ENCODE measurements at regions not wholly inside any gene's neighbourhood (a gene's known extent, or its start where the extent isn't known, plus 50 kb on each side); places are given as distances from the start of the nearest gene placed in this dataset.

DNA sequence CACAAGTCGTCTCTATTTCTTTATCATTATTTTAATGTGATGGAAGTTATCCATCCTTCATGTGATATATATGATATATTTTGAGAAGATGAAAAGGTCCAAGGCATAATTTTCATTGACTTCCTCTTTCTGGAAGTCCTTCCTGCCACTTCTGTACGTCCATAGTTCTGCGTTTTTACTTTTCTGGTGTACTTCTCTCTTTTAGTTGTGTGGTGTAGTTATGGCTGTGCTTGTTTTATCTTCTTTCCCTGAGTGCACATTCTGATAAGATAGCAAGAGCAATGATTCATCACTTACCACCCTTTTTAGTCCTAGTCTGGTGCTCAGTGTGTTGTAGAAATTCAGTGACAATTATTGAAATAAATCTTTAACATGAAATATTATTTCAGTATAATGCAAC, 231.3 kb upstream of the FERD3L start:
- Histone ChIP-seq H3K9ac (ENCODE audit: low read length) (no peak overlapping the region), H3K4me1 (ENCODE audit: control insufficient read depth, insufficient read depth, low read length) (no peaks in the 10 kb centered on the region), H3K9me3 (ENCODE audit: control insufficient read depth, low read length) (no peaks in the 10 kb centered on the region), H3K36me3 (ENCODE audit: control insufficient read depth, insufficient read depth, low read length, severe bottlenecking) (no peaks in the 10 kb centered on the region), H3K4me3 (ENCODE audit: low read length) (no peak overlapping the region), H3K27me3 (replicated peaks; ENCODE audit: control insufficient read depth, insufficient read depth, low read length) (no peaks in the 10 kb centered on the region)
- DNase-seq (ENCODE audit: low read depth): no peak

DNA sequence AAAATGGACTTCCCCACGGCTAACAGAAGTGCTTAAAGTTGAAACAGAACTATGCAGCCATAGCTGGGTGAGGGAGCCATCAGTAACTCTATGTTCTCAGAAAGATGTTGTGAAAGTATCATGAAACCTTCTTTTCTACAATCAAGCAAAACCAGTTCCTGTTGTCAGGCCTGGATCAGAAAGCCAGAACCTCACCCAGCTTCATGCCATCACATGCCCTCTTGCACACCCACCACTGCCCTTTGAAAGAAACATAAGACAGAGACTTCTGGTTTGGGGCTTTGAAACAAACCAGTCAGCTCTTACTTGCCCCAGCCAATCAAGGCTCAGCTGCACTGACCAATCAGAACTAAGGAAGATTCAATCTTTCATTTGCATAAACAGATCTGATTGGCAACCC, 230.8 kb upstream of the FERD3L start:
- DNase-seq (ENCODE audit: low read depth): no peak

DNA sequence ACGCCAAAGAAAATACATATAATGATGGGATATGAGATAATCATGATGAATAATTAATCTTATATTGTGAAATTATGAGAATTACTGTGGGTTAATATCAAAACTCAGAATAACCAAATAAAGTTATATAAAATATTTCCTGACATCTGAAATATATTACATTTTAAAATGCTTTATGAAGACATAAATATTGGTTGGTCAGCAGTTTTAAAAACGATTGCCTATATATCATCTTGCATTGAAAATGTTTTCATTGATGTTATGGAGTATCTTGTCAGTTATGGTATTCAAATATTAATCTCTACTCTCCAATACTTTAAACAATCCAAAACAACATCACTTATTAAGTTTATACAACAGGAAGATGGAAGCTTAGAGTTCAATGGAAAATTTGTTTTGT, 228.1 kb upstream of the FERD3L start:
- Histone ChIP-seq H3K4me3 (ENCODE audit: low read length) (no peak overlapping the region), H3K9me3 (ENCODE audit: control insufficient read depth, low read length) (no peaks in the 10 kb centered on the region), H3K9ac (ENCODE audit: low read length) (no peak overlapping the region), H3K36me3 (ENCODE audit: control insufficient read depth, insufficient read depth, low read length, severe bottlenecking) (no peaks in the 10 kb centered on the region), H3K27me3 (replicated peaks; ENCODE audit: control insufficient read depth, insufficient read depth, low read length) (no peaks in the 10 kb centered on the region), H3K4me1 (ENCODE audit: control insufficient read depth, insufficient read depth, low read length) (no peaks in the 10 kb centered on the region)
- no peak for DNase-seq (ENCODE audit: low read depth)

More for the DNA sequence above, 230.8 kb upstream of the FERD3L start:
- Histone ChIP-seq H3K9ac (ENCODE audit: low read length) (no peak overlapping the region), H3K36me3 (ENCODE audit: control insufficient read depth, insufficient read depth, low read length, severe bottlenecking) (no peaks in the 10 kb centered on the region), H3K27me3 (replicated peaks; ENCODE audit: control insufficient read depth, insufficient read depth, low read length) (no peaks in the 10 kb centered on the region), H3K4me3 (ENCODE audit: low read length) (no peak overlapping the region), H3K9me3 (ENCODE audit: control insufficient read depth, low read length) (no peaks in the 10 kb centered on the region), H3K4me1 (ENCODE audit: control insufficient read depth, insufficient read depth, low read length) (no peaks in the 10 kb centered on the region)

DNA sequence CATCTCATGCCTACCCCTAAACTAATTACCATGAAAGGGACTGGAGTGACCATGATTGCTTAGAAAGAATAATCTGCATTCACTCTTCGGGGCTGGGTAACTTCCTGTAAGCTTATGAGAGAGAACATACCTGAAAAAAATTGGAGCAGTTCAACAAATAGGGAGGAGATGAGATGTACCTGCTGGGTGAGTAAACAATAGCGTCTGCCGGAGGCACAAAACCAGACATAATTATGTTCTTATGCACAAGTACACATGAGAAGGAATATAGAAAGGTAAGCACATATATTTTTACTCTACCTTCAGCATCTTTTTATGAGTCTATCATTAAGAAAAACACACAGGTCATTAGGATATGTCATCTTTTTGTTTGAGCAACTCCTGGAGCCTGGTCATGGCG, 224.6 kb upstream of the FERD3L start:
- H3K9me3 ChIP-seq (ENCODE audit: control insufficient read depth, low read length): no peaks in the 10 kb centered on the region
- no peak overlapping the region for H3K4me3 ChIP-seq (ENCODE audit: low read length)
- no peak overlapping the region for H3K9ac ChIP-seq (ENCODE audit: low read length)
- no peak for DNase-seq (ENCODE audit: low read depth)
- no peaks in the 10 kb centered on the region for H3K4me1 ChIP-seq (ENCODE audit: control insufficient read depth, insufficient read depth, low read length)
- no peaks in the 10 kb centered on the region for H3K36me3 ChIP-seq (ENCODE audit: control insufficient read depth, insufficient read depth, low read length, severe bottlenecking)
- H3K27me3 ChIP-seq (replicated peaks; ENCODE audit: control insufficient read depth, insufficient read depth, low read length): no peaks in the 10 kb centered on the region

DNA sequence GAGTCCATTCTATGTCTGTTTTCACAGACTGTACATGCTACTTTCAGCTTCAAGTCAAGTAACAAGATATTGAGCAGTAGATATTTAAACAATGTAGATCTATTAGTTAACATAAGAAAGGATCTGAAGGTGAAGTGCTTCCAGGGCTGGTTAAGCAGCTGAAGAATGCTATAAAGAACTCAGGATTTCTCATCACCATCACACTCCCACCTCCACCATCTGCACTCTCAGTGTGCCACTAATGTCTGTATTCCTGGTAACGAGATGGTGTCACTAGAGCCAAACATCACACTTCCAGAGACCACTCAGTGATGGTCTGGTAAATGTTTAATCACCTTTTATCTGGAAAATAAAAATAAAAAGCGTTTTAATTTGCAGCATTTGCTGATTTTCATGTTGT, 224.0 kb upstream of the FERD3L start:
- no peaks in the 10 kb centered on the region for H3K27me3 ChIP-seq (replicated peaks; ENCODE audit: control insufficient read depth, insufficient read depth, low read length)
- no peak overlapping the region for H3K4me3 ChIP-seq (ENCODE audit: low read length)
- H3K4me1 ChIP-seq (ENCODE audit: control insufficient read depth, insufficient read depth, low read length): no peaks in the 10 kb centered on the region
- H3K36me3 ChIP-seq (ENCODE audit: control insufficient read depth, insufficient read depth, low read length, severe bottlenecking): no peaks in the 10 kb centered on the region
- no peaks in the 10 kb centered on the region for H3K9me3 ChIP-seq (ENCODE audit: control insufficient read depth, low read length)
- no peak overlapping the region for H3K9ac ChIP-seq (ENCODE audit: low read length)
- no peak for DNase-seq (ENCODE audit: low read depth)

DNA sequence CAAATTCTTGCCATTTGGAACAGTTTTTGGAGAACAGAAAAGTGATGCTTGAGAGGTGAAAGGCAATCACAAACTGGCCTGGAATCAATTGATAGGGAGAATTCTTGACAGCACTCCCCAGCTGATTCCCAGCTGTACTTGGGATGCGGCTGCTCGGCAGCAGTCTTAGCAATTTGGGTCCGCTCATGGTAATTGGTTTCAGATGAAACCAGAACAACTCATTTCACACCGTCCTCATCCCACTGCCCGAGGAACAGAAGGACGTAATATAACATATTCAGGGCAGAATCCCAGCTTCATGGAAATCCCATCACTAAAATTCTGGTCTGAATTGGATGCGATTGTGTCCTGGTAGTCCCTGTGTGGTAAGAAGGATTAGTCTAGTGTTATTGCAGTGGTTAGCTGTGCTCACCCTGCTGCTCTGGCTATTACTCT, 223.3 kb upstream of the FERD3L start:
- Histone ChIP-seq H3K9ac (ENCODE audit: low read length) (no peak overlapping the region), H3K36me3 (ENCODE audit: control insufficient read depth, insufficient read depth, low read length, severe bottlenecking) (no peaks in the 10 kb centered on the region), H3K4me1 (ENCODE audit: control insufficient read depth, insufficient read depth, low read length) (no peaks in the 10 kb centered on the region), H3K27me3 (replicated peaks; ENCODE audit: control insufficient read depth, insufficient read depth, low read length) (no peaks in the 10 kb centered on the region), H3K9me3 (ENCODE audit: control insufficient read depth, low read length) (no peaks in the 10 kb centered on the region), H3K4me3 (ENCODE audit: low read length) (peak overlapping the region; percentile 74)
- DNase-seq (ENCODE audit: low read depth): no peak

DNA sequence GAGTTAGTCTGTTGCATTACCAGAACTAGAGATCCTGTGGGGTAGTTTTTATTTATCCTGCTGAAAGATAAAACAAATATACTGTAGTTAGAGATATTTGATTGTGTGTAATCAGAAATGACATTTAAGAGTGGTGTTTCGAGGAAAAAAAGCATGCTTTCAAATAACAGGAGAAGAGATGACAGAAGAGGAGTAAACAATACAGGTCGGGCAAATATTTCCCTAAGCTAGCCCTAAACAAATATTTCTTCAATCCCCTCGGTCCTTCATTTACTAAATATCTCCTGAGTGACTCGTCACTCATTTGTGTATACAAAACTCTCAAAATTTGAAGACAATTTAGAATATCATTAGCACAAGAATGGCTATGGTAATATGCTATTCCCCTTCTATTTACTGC, 219.7 kb upstream of the FERD3L start:
- H3K9ac ChIP-seq (ENCODE audit: low read length): no peak overlapping the region
- no peaks in the 10 kb centered on the region for H3K4me1 ChIP-seq (ENCODE audit: control insufficient read depth, insufficient read depth, low read length)
- H3K36me3 ChIP-seq (ENCODE audit: control insufficient read depth, insufficient read depth, low read length, severe bottlenecking): no peaks in the 10 kb centered on the region
- H3K4me3 ChIP-seq (ENCODE audit: low read length): no peak overlapping the region
- no peak for DNase-seq (ENCODE audit: low read depth)
- no peaks in the 10 kb centered on the region for H3K9me3 ChIP-seq (ENCODE audit: control insufficient read depth, low read length)
- no peaks in the 10 kb centered on the region for H3K27me3 ChIP-seq (replicated peaks; ENCODE audit: control insufficient read depth, insufficient read depth, low read length)

DNA sequence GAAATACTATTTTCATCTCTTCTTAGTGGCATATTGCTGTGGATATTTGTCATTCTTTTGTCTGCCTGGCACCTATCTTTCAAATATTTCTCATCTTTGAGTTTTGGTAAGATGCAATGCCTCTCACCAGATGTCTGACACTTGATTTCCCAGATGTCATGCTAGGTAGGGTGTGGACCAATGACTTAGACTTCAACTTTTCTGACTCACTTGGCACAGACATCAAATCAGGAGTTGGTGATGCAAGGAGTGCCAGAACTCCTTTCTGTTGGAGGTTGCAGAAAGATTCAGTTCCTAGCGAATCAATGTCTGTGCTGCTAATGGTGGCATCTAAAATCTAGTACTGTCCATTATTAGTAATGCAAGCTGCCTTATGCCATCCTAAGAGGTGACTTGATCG, 216.9 kb upstream of the FERD3L start:
- Histone ChIP-seq H3K9me3 (ENCODE audit: control insufficient read depth, low read length) (no peaks in the 10 kb centered on the region), H3K4me1 (ENCODE audit: control insufficient read depth, insufficient read depth, low read length) (peaks cover 2% of the 10 kb centered on the region), H3K9ac (ENCODE audit: low read length) (no peak overlapping the region), H3K27me3 (replicated peaks; ENCODE audit: control insufficient read depth, insufficient read depth, low read length) (no peaks in the 10 kb centered on the region), H3K36me3 (ENCODE audit: control insufficient read depth, insufficient read depth, low read length, severe bottlenecking) (no peaks in the 10 kb centered on the region), H3K4me3 (ENCODE audit: low read length) (no peak overlapping the region)
- DNase-seq (ENCODE audit: low read depth): peak; percentile 45

DNA sequence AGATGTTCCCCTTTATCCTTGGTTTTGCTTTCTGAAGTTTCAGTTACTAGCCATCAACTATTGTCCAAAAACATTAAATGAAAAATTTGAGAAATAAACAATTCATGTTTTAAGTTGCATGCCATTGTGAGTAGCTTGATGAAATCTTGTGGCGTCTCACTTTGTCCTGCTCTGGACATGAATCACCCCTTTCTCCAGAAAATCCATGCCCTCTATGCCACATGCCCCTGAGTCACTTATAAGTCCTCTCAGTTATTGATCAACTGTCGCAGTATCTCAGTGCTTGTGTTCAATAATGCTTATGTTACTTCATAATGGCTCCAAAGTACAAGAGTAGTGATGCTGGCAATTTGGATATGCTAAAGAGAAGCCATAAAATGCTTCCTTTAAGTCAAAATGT, 208.0 kb upstream of the FERD3L start:
- Histone ChIP-seq H3K36me3 (ENCODE audit: control insufficient read depth, insufficient read depth, low read length, severe bottlenecking) (no peaks in the 10 kb centered on the region), H3K27me3 (replicated peaks; ENCODE audit: control insufficient read depth, insufficient read depth, low read length) (no peaks in the 10 kb centered on the region), H3K9me3 (ENCODE audit: control insufficient read depth, low read length) (no peaks in the 10 kb centered on the region), H3K4me1 (ENCODE audit: control insufficient read depth, insufficient read depth, low read length) (peaks cover 3% of the 10 kb centered on the region), H3K4me3 (ENCODE audit: low read length) (no peak overlapping the region), H3K9ac (ENCODE audit: low read length) (no peak overlapping the region)
- peak; percentile 41 for DNase-seq (ENCODE audit: low read depth)

DNA sequence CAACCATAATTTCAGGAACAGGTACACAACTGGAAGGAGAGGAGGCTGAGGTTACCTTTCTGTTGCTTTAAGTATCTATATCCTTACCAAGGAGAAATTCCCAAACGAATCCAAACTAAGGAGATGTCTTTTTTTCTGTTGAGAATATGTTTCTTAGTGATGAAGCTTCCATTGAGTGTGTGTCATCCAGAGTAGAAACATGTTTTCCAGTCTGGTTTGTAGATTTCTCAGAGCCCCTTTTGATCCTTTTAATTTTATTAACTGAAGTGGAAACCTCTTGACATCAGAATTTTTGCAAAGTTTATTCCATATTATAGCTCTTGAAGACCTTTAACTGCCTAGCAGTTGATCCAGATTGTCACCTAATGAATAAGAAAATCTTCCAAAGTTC, 207.1 kb upstream of the FERD3L start:
- no peaks in the 10 kb centered on the region for H3K36me3 ChIP-seq (ENCODE audit: control insufficient read depth, insufficient read depth, low read length, severe bottlenecking)
- H3K9me3 ChIP-seq (ENCODE audit: control insufficient read depth, low read length): no peaks in the 10 kb centered on the region
- no peak overlapping the region for H3K4me3 ChIP-seq (ENCODE audit: low read length)
- H3K27me3 ChIP-seq (replicated peaks; ENCODE audit: control insufficient read depth, insufficient read depth, low read length): no peaks in the 10 kb centered on the region
- DNase-seq (ENCODE audit: low read depth): peak; percentile 41
- H3K9ac ChIP-seq (ENCODE audit: low read length): no peak overlapping the region
- peaks cover 2% of the 10 kb centered on the region for H3K4me1 ChIP-seq (ENCODE audit: control insufficient read depth, insufficient read depth, low read length)

DNA sequence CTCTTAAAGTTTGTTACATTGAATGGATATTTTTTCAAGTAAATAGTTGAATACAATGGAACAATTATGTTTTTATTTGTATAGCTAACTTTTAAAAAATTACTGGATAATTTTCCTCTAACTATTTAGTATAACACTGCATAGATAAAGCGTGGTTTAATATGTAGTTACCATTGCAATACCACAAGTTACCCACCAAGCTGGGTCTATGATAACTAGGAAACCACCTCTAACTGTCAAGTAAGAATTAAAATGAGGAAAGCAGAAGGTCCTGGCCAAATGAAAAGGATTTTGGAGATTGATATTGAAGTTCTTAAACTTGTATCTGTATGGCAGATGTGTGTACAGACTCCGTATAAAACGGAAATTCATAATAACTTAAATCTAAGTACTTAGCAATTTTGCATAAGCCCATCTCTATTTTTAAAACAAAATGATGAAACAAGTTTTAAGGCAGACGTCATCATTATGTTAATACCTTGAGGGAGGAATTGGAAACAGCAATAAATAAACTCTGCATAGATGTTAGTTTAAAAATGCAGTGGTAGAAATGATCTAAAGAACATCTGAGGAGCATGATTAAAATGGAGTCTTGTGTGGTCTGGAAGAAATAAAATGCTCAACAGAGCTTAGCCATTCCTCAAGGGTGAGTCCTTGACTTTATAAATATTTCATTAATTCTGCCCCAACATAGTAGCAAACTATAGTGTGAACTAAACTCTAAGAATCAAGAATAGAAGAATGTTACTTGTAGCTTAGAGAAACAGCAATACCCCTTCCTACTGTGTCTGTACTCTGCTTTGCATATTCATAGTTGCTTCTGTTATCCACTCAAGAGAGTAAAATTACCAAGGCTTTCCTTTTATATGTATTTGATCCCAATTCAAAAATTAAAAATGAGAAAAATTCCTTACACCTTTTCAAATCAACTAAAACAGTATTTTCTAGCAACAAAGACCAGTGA, 206.4 kb upstream of the FERD3L start:
- no peak for DNase-seq (ENCODE audit: low read depth)
- Histone ChIP-seq H3K9ac (ENCODE audit: low read length) (no peak overlapping the region), H3K27me3 (replicated peaks; ENCODE audit: control insufficient read depth, insufficient read depth, low read length) (no peaks in the 10 kb centered on the region), H3K4me1 (ENCODE audit: control insufficient read depth, insufficient read depth, low read length) (no peaks in the 10 kb centered on the region), H3K4me3 (ENCODE audit: low read length) (no peak overlapping the region), H3K9me3 (ENCODE audit: control insufficient read depth, low read length) (no peaks in the 10 kb centered on the region), H3K36me3 (ENCODE audit: control insufficient read depth, insufficient read depth, low read length, severe bottlenecking) (no peaks in the 10 kb centered on the region)

DNA sequence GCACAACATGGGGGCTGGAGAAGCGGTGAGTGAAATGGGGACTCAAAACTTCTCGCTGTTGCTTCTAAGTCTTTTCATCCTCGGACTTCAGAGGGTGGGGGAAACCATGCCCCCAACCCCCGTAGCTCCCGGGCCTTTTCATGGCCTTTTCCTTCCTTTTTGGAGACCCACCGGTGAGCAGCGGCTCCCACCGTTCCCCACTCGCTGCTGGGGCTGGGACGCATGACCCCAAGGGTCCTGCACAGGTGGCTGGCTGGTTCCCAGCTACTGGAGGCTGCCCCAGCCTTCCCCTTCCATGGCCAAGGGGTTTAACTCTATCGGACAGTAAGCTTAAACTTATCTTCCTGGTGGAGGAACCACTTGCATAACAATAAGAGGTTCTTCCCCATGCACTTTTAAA, 194.3 kb upstream of the FERD3L start:
- Histone ChIP-seq H3K4me1 (ENCODE audit: control insufficient read depth, insufficient read depth, low read length) (no peaks in the 10 kb centered on the region), H3K9me3 (ENCODE audit: control insufficient read depth, low read length) (no peaks in the 10 kb centered on the region), H3K36me3 (ENCODE audit: control insufficient read depth, insufficient read depth, low read length, severe bottlenecking) (no peaks in the 10 kb centered on the region), H3K9ac (ENCODE audit: low read length) (no peak overlapping the region), H3K4me3 (ENCODE audit: low read length) (no peak overlapping the region), H3K27me3 (replicated peaks; ENCODE audit: control insufficient read depth, insufficient read depth, low read length) (no peaks in the 10 kb centered on the region)
- DNase-seq (ENCODE audit: low read depth): no peak
